IMR-90 (cell line): ENCODE measurements at regions not wholly inside any gene's neighbourhood (a gene's known extent, or its start where the extent isn't known, plus 50 kb on each side); places are given as distances from the start of the nearest gene placed in this dataset.

Experiments
- ATAC-seq: fragments of 200-7000 bp; cut with Tn5 transposase; 2 replicates; pipeline ENCODE4 v1.9.1; 2020; ENCODE audit warnings: low read depth, mild to moderate bottlenecking, moderate library complexity
- BruUV-seq: library from RNA; stranded (reverse); fragments of 400-500 nt; replicated peaks from 2 replicates; lab custom pipeline; 2021; lab: Mats Ljungman, UMichigan
- CTCF ChIA-PET: fragments of 300-600 bp; formaldehyde crosslinking; extraction: SDS; loops from one replicate; lab custom pipeline; 2021; ENCODE audit warnings: antibody characterized with exemption; lab: Yijun Ruan, JAX
- POLR2A ChIA-PET: fragments of 300-600 bp; sonication (Branson Sonifier 250); formaldehyde crosslinking; loops from one replicate; lab custom pipeline; 2022; ENCODE audit warnings: antibody characterized with exemption; ENCODE audit not compliant: unreplicated experiment; lab: Charles Lee
- DNase-seq: peaks from one replicate; pipeline ENCODE4 v3.0.0; 2013
- H2AFZ ChIP-seq: replicated peaks from 2 replicates; pipeline ENCODE3; 2013; ENCODE audit warnings: low read length, mild to moderate bottlenecking; ENCODE audit not compliant: poor library complexity
- H2AK5ac ChIP-seq: 2 replicates; pipeline ENCODE4 v1.6.1; 2013; ENCODE audit warnings: low read depth, low read length, inconsistent platforms
- H2AK9ac ChIP-seq: replicated peaks from 2 replicates; pipeline ENCODE3; 2013; ENCODE audit warnings: mild to moderate bottlenecking, low read depth, low read length, moderate library complexity; ENCODE audit not compliant: poor library complexity
- H2BK120ac ChIP-seq: 2 replicates; pipeline ENCODE4 v1.6.1; 2013; ENCODE audit warnings: low read depth, low read length, inconsistent platforms
- H2BK15ac ChIP-seq: 3 replicates; pipeline ENCODE4 v1.6.1; 2013; ENCODE audit warnings: low read depth, low read length, inconsistent platforms
- H2BK20ac ChIP-seq: 2 replicates; pipeline ENCODE4 v1.6.1; 2013; ENCODE audit warnings: low read depth, mild to moderate bottlenecking, inconsistent platforms, low read length, moderate library complexity
- H2BK5ac ChIP-seq: 2 replicates; pipeline ENCODE4 v1.6.1; 2013; ENCODE audit warnings: mild to moderate bottlenecking, low read depth, low read length, inconsistent platforms; ENCODE audit not compliant: poor library complexity, severe bottlenecking
- H3K14ac ChIP-seq: replicated peaks from 2 replicates; pipeline ENCODE4 v1.6.1; 2013; ENCODE audit warnings: low read depth, low read length, inconsistent platforms
- H3K18ac ChIP-seq: 2 replicates; pipeline ENCODE4 v1.6.1; 2013; ENCODE audit warnings: low read depth, low read length, control low read depth
- H3K23ac ChIP-seq: 2 replicates; pipeline ENCODE4 v1.6.1; 2013; ENCODE audit warnings: low read depth, low read length, inconsistent platforms
- H3K27ac ChIP-seq: 2 replicates; pipeline ENCODE4 v1.5.1; 2013; ENCODE audit warnings: mild to moderate bottlenecking, control low read depth, low read length; ENCODE audit not compliant: insufficient read depth
- H3K27me3 ChIP-seq: 2 replicates; pipeline ENCODE4 v1.6.1; 2013; ENCODE audit warnings: low read length; ENCODE audit not compliant: control insufficient read depth, insufficient read depth
- H3K36me3 ChIP-seq: 2 replicates; pipeline ENCODE4 v1.6.1; 2013; ENCODE audit warnings: low read length, mixed read lengths; ENCODE audit not compliant: control insufficient read depth, insufficient read depth
- H3K4ac ChIP-seq: 2 replicates; pipeline ENCODE4 v1.6.1; 2013; ENCODE audit warnings: low read depth, low read length, inconsistent platforms
- H3K4me1 ChIP-seq: 2 replicates; pipeline ENCODE4 v1.6.1; 2013; ENCODE audit warnings: low read length, mixed read lengths; ENCODE audit not compliant: control insufficient read depth, insufficient read depth
- H3K4me2 ChIP-seq: 2 replicates; pipeline ENCODE4 v1.6.1; 2013; ENCODE audit warnings: low read depth, mild to moderate bottlenecking, control low read depth, low read length, moderate library complexity
- H3K4me3 ChIP-seq: 2 replicates; pipeline ENCODE4 v1.5.1; 2013; ENCODE audit warnings: low read depth, mild to moderate bottlenecking, control low read depth, low read length, moderate library complexity; ENCODE audit not compliant: insufficient read depth
- H3K56ac ChIP-seq: 2 replicates; pipeline ENCODE4 v1.6.1; 2013; ENCODE audit warnings: low read length, inconsistent platforms; ENCODE audit not compliant: insufficient read depth; ENCODE audit errors: extremely low read depth
- H3K79me1 ChIP-seq, 2 experiments: 2 replicates each; pipeline ENCODE4 v1.6.1; 2013; ENCODE audit warnings: low read length in 2 of 2, inconsistent platforms in 1 of 2, low read depth in 1 of 2
- H3K9ac ChIP-seq: 2 replicates; pipeline ENCODE4 v1.6.1; 2013; ENCODE audit warnings: low read depth, low read length, control low read depth
- H3K9me1 ChIP-seq: 2 replicates; pipeline ENCODE4 v1.6.1; 2013; ENCODE audit warnings: low read length, inconsistent platforms; ENCODE audit not compliant: insufficient read depth
- H3K9me3 ChIP-seq: 2 replicates; pipeline ENCODE4 v1.6.1; 2013; ENCODE audit warnings: low read length; ENCODE audit not compliant: control insufficient read depth, insufficient read depth
- H4K20me1 ChIP-seq: 2 replicates; pipeline ENCODE4 v1.6.1; 2013; ENCODE audit warnings: low read length, inconsistent platforms; ENCODE audit not compliant: insufficient read depth
- H4K5ac ChIP-seq: 2 replicates; pipeline ENCODE4 v1.6.1; 2013; ENCODE audit warnings: mild to moderate bottlenecking, low read depth, low read length, control low read depth
- H4K8ac ChIP-seq, 2 experiments: 2 replicates each; pipeline ENCODE4 v1.6.1; 2013; ENCODE audit warnings: low read depth in 2 of 2, low read length in 2 of 2, control low read depth in 1 of 2, inconsistent platforms in 1 of 2
- H4K91ac ChIP-seq: 2 replicates; pipeline ENCODE4 v1.6.1; 2013; ENCODE audit warnings: low read depth, low read length, inconsistent platforms; ENCODE audit not compliant: insufficient read depth
- MXI1 ChIP-seq: IDR thresholded peaks from 2 replicates; pipeline ENCODE4 v1.6.1; 2012; ENCODE audit warnings: low read depth, mild to moderate bottlenecking, low read length, moderate library complexity, borderline replicate concordance
- RCOR1 ChIP-seq: IDR thresholded peaks from 2 replicates; pipeline ENCODE4 v1.6.1; 2012; ENCODE audit warnings: mild to moderate bottlenecking, low read length, improper control_type of control experiment; ENCODE audit not compliant: insufficient replicate concordance
- WGBS, 2 experiments: methylation state at CpG; one replicate each; pipeline versions ENCODE4 v1.1.5 to v1.1.7; 2013; ENCODE audit warnings: missing lambda C conversion rate in 2 of 2; ENCODE audit not compliant: insufficient read length in 1 of 2; ENCODE audit errors: extremely low coverage in 2 of 2; 5-methylcytosine and 5-hydroxymethylcytosine counted together
- dilution Hi-C: fragments of 300-500 bp; cut with HindIII; formaldehyde crosslinking; loops from one replicate; pipeline ENCODE4 v1.14.3; 2018; ENCODE audit warnings: low sequenced_read_pairs; ENCODE audit not compliant: unreplicated experiment
- in situ Hi-C: fragments of 300-500 bp; cut with MboI; formaldehyde crosslinking; loops from 3 replicates; pipeline ENCODE4 v1.14.3; 2019; ENCODE audit warnings: low sequenced_read_pairs, inconsistent platforms, mixed read lengths
- intact Hi-C: fragments of 100-400 bp; cut with micrococcal nuclease; formaldehyde crosslinking; loops from 2 replicates; pipeline ENCODE4 v1.10.0; 2022

DNA sequence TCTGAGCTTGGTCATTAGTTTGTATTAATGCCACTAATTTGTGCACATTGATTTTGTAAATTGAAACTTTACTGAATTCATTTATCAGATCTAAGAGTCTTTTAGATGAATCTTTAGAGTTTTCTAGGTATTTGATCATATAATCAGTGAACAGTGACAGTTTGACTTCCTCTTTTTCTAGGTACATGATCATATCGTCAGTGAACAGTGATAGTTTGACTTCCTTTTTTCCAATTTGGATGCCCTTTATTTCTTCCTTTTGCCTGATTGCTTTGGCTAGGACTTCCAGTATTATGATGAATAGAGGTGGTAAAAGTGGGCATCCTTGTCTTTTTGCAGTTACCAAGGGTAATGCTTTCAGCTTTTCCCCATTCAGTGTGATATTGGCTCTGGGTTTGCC lies 421.4 kb upstream of the CPXCR1 start:
- Histone ChIP-seq H3K4me3 (no peak overlapping the region), H3K4me2 (no peak overlapping the region), H2AK9ac (no peak overlapping the region), H2AFZ (no peak overlapping the region), H3K4ac (no peak overlapping the region), H4K8ac (no peak overlapping the region), H4K20me1 (no peaks in the 10 kb centered on the region), H3K27me3 (no peaks in the 10 kb centered on the region), H3K56ac (no peak overlapping the region), H3K9ac (no peak overlapping the region), H4K91ac (no peak overlapping the region), H2BK120ac (no peak overlapping the region), H3K9me3 (no peaks in the 10 kb centered on the region), H3K18ac (no peak overlapping the region), H3K14ac (no peak overlapping the region), H4K5ac (no peak overlapping the region), H2AK5ac (no peak overlapping the region), H3K79me1 (no peaks in the 10 kb centered on the region), H2BK15ac (no peak overlapping the region), H3K27ac (no peak overlapping the region), H3K9me1 (no peaks in the 10 kb centered on the region), H2BK5ac (no peak overlapping the region), H3K23ac (no peak overlapping the region), H3K36me3 (no peaks in the 10 kb centered on the region), H3K4me1 (no peaks in the 10 kb centered on the region), H2BK20ac (no peak overlapping the region)
- TF ChIP-seq RCOR1 (no peak), MXI1 (no peak)
- DNase-seq (no peak), ATAC-seq (no peak)
- dilution Hi-C loops (no loop called here), intact Hi-C loops (no loop called here), in situ Hi-C loops (no loop called here)
- CTCF ChIA-PET = no interaction called here
- POLR2A ChIA-PET = no interaction called here
- BruUV-seq = no TSS peak
- whole genome bisulfite sequencing, 2 experiments = no CpG with 5 or more reads among the region's 1 CpG
